ENCODE measurements at regions not wholly inside any gene's neighbourhood (a gene's known extent, or its start where the extent isn't known, plus 50 kb on each side); places are given as distances from the start of the nearest gene placed in this dataset.

DNA sequence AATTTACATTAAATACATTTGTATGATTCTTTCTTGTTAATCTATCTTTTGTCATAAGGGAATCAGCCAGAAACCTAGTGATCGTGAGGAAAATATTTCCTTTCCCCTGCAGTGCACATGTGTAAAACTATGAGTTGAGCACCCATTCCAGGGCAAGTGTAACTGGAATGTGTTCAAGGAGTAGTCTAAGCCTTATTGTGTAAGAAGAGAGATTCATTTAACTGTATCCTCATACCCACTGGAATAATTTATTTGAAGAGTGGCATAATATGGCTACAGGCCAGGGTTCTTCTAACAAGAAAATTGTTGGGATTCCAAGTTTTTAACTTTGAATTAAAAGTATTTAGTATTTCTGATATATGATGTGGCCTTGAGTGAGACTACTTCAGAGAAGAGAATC, 1692.7 kb downstream of the EFNA5 start:
- TF ChIP-seq, protein P1, sequence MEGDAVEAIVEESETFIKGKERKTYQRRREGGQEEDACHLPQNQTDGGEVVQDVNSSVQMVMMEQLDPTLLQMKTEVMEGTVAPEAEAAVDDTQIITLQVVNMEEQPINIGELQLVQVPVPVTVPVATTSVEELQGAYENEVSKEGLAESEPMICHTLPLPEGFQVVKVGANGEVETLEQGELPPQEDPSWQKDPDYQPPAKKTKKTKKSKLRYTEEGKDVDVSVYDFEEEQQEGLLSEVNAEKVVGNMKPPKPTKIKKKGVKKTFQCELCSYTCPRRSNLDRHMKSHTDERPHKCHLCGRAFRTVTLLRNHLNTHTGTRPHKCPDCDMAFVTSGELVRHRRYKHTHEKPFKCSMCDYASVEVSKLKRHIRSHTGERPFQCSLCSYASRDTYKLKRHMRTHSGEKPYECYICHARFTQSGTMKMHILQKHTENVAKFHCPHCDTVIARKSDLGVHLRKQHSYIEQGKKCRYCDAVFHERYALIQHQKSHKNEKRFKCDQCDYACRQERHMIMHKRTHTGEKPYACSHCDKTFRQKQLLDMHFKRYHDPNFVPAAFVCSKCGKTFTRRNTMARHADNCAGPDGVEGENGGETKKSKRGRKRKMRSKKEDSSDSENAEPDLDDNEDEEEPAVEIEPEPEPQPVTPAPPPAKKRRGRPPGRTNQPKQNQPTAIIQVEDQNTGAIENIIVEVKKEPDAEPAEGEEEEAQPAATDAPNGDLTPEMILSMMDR (IDR thresholded peaks at IDR 0.05), result no peak
- no peaks in the 10 kb centered on the region for H3K4me1 ChIP-seq

DNA sequence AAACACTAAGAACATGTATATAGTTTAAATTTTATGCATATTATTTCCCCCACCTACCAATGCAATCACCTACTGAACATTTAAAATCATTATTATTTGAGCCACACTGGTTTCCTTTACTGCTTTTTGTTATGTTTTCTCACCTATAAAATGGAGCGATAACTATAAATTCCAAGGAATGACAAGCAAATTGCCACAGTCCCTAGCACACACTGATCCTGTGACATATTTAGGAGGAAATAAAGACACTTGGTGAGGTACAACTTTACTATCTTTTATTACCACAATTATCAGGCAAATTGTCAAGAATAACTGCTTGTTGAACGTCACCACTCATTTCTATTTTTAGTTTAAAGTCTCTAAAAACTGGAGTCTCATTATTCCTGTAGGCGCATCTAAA, 1693.6 kb downstream of the EFNA5 start:
- Histone ChIP-seq H3K4me1 (no peaks in the 10 kb centered on the region), H3K9me3 (no peaks in the 10 kb centered on the region), H3K36me3 (no peaks in the 10 kb centered on the region), H3K27me3 (no peaks in the 10 kb centered on the region), H3K27ac (no peak overlapping the region), H3K4me3 (no peak overlapping the region)
- DNase-seq (ENCODE audit: low spot score), result no peak
- TF ChIP-seq, protein P1 (IDR thresholded peaks at IDR 0.05), result no peak

More for the DNA sequence above, 1692.7 kb downstream of the EFNA5 start:
- H3K9me3 ChIP-seq, result no peaks in the 10 kb centered on the region
- no peaks in the 10 kb centered on the region for H3K36me3 ChIP-seq
- DNase-seq (ENCODE audit: low spot score), result no peak
- no peak overlapping the region for H3K27ac ChIP-seq
- no peak overlapping the region for H3K4me3 ChIP-seq
- no peaks in the 10 kb centered on the region for H3K27me3 ChIP-seq

DNA sequence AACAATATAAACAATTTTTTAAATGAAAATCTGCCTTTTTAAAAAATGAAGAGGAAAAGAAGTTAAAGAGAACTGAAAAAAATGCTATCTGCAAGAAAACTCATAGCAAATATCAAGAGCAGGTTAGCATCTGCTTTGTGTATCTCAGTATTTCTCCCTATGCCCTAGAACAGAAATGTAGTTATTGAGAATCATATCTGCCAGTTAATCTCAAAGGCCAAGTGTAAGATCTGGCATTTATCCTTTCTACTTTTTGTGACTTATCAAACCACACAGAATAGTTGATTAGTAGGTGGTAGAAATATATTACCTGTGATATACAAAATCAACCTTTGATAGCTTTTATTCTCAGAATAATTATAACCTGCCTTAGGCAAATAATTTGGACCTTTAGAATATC, 1699.8 kb downstream of the EFNA5 start:
- no peak for DNase-seq (ENCODE audit: low spot score)
- Histone ChIP-seq H3K27ac (no peak overlapping the region), H3K36me3 (no peaks in the 10 kb centered on the region), H3K4me3 (no peak overlapping the region), H3K9me3 (no peaks in the 10 kb centered on the region), H3K4me1 (no peaks in the 10 kb centered on the region), H3K27me3 (no peaks in the 10 kb centered on the region)
- TF ChIP-seq, protein P1 (IDR thresholded peaks at IDR 0.05), result no peak

DNA sequence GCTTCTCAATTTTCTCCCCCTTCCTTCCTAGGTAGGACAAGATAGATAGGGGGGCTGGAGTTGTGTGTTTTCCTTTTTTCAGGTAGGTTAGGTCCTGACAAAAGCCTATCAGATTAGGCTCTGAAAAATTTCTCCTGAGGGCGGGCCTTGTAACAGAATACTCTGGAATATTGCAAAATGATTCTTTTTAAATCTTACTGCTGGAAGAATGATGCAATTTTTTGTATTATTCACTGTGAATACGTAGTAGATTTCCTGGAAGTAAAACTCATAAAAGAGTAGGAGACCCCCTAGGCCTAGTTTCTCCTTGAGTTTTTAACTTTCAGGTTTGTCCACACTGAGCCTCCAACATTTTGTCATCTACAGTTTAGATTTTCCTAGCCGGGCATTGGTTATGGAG, 1701.8 kb downstream of the EFNA5 start:
- no peak for DNase-seq (ENCODE audit: low spot score)
- H3K4me3 ChIP-seq, result no peak overlapping the region
- no peaks in the 10 kb centered on the region for H3K9me3 ChIP-seq
- H3K27me3 ChIP-seq, result no peaks in the 10 kb centered on the region
- no peaks in the 10 kb centered on the region for H3K36me3 ChIP-seq
- H3K27ac ChIP-seq, result no peak overlapping the region
- TF ChIP-seq, protein P1 (IDR thresholded peaks at IDR 0.05), result no peak
- no peaks in the 10 kb centered on the region for H3K4me1 ChIP-seq

DNA sequence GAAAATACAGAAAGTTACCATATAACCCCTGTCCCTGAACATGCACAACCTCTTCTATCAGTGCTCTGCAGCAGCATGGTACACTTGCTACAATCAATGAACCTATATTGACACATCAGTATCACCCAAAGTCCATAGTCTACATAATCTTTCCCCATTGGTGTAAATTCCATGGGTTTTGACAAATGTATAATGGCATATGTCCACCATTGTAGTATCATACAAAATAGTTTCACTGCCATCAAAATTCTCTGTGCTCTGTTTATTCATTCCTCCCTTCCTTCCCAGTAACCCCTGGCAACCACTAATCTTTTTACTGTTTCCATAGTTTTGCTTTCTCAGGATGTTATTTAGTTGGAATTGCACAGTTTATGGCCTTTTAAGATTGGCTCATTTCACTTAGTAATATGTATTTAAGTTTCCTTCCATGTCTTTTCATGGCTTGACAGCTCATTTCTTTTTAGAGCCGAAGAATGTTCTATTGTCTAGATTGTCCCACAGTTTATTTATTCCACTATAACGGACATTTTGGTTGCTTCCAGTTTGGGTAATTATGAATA, 1707.0 kb downstream of the EFNA5 start:
- TF ChIP-seq, protein P1 (IDR thresholded peaks at IDR 0.05), result no peak
- Histone ChIP-seq H3K4me3 (no peak overlapping the region), H3K9me3 (no peaks in the 10 kb centered on the region), H3K27ac (no peak overlapping the region), H3K4me1 (no peaks in the 10 kb centered on the region), H3K36me3 (no peaks in the 10 kb centered on the region), H3K27me3 (no peaks in the 10 kb centered on the region)
- DNase-seq (ENCODE audit: low spot score), result no peak

DNA sequence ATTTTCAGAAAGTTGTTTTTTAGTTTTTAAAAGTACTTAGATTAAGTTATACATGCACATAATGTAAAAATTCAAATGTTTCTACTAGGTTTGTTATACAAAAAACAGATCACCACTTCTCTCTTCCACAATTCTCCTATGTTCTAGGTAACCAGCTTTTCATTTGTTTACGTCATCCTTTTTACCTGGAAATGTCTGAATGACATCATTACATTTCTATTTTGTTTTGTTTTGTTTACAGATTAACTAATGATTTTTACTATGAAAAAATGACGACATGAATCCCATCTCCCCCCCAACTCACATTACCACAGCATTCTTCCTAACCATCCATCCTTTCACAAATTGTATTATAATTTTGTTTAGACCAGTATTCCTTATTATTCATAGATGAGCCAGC, 1709.2 kb downstream of the EFNA5 start:
- H3K27ac ChIP-seq, result no peak overlapping the region
- no peaks in the 10 kb centered on the region for H3K4me1 ChIP-seq
- no peak overlapping the region for H3K4me3 ChIP-seq
- no peak for DNase-seq (ENCODE audit: low spot score)
- no peaks in the 10 kb centered on the region for H3K36me3 ChIP-seq
- no peaks in the 10 kb centered on the region for H3K27me3 ChIP-seq
- TF ChIP-seq, protein P1 (IDR thresholded peaks at IDR 0.05), result no peak
- no peaks in the 10 kb centered on the region for H3K9me3 ChIP-seq
